Middle frontal gyrus (tissue), 1 donor: ENCODE measurements at regions not wholly inside any gene's neighbourhood (a gene's known extent, or its start where the extent isn't known, plus 50 kb on each side); places are given as distances from the start of the nearest gene placed in this dataset.

Experiments used
- DNase-seq: peaks from one replicate; pipeline ENCODE4 v3.0.0-alpha.2; 2015; ENCODE audit warnings: low spot score; ENCODE audit errors: extremely low spot score

GRCh38 chr17:12431188-12431587, 234.5 kb upstream of the MYOCD start:
- DNase-seq: no peak

DNA sequence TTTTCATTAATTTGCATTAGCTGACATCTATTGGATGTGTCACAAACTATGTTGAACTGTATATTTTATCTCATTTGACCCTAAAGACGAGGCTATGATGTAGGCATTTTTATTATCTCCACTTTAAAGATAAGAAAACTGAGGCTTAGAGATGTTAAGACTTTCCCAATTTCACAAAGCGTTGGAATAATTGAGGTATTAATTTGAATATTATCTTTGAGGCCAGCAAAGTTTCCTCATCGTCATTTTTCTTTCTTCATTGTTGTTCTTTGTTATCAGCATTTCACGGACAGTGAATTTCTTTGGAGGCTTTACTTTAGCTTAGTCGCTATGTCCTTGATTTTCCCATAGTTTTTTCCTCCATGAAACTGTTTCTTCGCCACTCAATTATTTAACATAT, 227.5 kb upstream of the MYOCD start:
- no peak for DNase-seq

DNA sequence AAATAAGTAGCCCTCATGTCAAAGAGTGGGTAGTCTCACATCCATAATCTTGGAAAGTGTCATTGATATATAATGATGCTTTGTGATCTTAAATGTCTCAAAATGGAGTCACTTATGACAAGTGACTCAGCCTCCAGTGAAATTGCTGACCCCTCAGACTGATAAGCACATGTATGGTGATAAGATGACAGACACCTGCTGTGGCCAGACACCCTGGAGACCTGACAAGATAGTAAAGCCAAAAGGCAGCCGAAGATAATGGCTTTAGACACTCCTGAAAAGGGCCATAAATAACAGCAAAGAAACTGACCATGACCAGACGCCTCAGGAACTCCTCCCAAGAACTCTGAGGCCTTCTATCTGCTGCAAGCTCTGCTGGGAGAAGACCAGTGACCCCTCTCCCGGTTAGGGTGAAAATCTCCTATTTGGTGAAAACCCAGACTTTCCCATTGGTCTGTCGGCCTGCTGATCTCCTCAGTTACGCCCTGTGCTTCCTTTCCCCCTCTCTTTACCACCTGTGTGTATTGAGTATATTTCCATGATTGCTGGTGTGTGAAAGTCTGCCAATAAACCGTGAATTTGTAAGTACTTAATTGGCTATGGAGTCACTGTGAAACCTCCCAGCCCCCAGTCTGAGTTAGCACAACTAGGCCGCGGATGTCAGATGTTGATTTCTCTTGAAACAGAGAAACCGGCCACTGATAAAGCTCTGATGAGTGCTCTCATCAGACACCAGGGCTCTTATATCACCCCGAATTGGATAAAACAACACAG, 226.7 kb upstream of the MYOCD start:
- DNase-seq: no peak

DNA sequence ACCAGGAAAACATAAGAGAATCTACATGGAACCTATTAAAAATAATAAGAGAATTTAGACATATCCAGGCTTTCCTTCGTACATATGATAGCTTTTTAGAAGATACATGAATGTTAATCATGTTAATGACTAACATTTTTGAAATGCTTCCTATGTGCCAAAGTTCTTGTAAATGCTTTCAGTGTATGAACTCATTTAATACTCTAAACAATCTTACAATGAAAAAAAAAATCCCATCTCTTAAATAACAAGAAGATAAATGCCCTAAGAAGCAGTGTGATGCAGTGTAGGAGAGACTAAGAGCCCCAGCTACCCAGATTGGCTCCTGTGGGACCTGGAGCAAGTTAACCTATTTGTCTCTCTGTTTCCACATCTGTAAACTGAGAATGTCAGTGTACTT, 220.4 kb upstream of the MYOCD start:
- DNase-seq: no peak

- no peak for DNase-seq
Observed at GRCh38 chr17:12457493-12457892, 208.2 kb upstream of the MYOCD start.

GRCh38 chr17:12459736-12460135, 206.0 kb upstream of the MYOCD start:
- no peak for DNase-seq

DNA sequence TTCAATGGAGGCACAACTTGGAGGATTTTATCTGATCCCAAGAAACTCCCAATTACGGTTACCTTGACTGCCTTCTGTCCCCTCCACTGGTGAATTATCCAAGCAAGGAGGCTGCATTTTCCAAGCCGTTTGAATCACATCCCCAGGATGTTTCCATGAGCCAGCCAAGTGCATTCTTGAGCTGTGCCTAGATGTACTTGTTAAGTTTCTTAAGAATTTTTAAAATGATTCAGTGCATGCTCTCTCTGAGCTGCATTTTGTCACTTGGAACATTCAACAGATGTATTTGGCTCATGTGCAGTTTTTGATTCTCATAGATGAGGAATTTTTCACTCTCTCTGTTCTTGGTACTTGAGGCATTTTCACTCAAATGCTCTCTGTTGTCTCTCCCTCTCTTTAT, 202.6 kb upstream of the MYOCD start:
- no peak for DNase-seq

DNA sequence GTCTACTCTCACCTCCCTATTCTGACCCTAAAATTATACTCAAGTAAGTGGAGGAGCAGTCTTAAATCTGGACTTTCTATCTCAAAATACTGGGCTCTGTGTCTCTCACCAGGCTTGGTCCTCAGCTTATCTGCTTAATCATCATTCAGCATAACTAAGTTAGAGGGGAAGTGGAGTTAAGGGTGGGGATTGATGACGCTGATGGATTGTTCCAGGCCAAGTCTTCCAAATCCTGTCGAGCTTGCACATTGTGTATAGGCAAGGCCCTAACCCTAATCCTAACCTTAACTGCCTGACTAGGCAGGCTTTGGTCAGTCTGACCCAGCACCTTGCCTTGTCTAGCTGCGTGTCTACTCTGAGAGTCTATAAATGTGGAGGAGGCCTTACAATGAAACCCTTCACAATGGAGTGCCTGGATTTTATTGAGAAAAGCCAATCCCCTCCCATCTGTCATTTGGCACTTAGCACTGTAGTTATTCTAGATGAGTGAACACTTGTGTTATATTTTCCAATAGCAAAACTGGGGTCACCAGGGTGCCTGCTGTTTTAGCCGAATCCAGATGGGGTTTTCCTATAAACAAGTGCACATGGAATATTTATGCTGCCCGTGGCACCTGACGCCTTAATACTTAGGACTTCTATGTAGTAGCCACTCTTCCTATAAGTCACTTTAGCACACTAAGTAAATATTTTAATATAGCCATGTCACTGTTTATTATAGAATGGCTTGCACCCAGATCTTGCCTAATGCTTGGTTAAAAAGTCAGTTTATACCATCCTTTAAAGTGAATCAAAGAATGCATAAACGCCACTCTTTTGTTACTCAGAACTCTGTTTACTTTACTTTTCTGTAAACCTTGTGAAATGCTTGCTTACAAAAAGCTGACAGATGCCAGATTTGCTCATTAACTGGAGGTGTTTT, 193.2 kb upstream of the MYOCD start:
- DNase-seq: no peak

DNA sequence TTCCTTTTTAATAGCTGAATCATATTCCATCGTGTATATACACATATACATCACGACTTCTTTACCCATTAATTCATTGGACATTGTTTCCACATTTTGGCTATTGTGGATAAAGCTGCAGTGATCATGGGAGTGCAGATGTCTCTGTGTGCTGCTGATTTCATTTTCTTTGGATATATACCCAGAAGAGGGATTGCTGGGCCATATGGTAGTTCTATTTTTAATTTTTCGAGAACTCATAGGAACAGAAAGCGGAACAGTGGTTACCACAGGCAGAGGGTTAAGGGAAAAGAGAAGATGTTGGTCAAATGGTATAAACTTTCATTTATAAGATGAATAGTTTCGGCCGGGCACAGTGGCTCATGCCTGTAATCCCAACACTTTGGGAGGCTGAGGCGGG, 187.4 kb upstream of the MYOCD start:
- no peak for DNase-seq

DNA sequence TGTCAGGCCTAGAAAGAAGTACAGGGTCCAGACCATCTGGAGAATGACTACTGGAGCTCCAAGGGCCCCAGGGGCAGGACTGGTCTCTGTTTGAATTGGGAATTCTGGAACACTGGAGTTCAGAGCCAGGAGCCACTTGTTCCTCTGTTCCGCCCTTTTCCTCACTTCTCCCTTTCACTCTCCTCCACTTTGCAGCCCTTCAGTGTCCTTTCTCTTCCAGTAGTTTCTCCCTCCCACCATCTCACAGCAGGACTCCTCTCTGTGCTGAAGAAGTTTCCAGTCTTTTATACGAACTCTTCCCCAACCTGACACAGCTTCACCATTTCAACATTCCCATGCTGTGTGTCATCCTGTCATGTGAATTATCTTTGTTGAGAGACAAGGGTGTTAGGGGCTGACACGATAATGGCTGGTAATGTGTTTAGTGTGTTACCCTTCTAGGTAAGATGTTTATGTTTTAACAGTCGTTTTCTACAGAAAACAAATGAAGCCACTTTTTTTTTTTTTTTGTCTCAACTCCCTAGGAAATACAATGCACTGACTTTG, 180.3 kb upstream of the MYOCD start:
- no peak for DNase-seq

DNA sequence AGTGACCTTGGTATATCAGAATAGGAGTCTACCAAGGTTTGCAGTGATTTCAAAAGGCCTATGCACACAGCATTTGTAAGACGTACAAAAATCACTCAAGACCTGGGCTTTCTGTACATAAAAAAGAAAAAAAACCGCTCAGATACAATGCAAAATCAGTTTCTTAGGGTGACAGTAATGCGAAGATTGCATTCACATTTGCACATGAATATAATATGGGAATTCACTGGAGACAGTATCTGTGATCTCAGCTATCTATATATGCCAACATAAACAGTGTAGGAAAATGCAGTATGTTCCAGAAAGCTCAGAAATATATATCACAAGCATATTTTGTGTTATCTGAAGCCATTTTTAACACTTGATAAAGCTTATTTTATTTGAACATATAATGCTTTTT, 176.4 kb upstream of the MYOCD start:
- no peak for DNase-seq

- DNase-seq: no peak
Observed at GRCh38 chr17:12492450-12492849, 173.2 kb upstream of the MYOCD start.

GRCh38 chr17:12505866-12506265, 159.8 kb upstream of the MYOCD start:
- DNase-seq: no peak

DNA sequence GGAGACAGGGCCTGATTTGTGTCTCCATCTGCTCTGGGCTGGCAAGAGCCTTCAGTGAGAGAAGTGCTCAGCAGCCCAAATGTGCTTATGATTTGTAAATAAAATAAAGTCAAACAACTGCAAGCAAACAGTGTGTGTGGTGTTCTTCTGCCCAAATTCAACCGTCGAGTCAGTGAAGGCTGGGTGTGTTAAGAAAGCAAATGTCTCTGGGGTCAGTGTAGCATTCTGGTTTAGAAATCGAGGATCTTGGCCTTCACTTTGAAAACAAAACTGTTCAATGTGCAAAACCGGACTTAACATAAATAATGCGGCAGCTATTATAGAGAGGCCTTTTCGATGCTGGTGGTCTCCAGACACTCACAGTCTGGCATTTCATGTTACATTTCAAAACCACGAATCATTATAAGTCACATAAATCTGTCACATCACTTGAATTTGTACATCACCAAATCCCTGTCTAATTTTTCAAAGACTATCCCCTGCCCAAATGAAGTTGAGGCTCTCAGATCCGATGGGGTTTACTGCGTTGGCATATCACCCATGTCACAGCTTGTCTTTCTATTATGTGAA, 158.6 kb upstream of the MYOCD start:
- no peak for DNase-seq

GRCh38 chr17:12509801-12510200, 155.9 kb upstream of the MYOCD start:
- no peak for DNase-seq

- DNase-seq: no peak
Observed at GRCh38 chr17:12510535-12510934, 155.2 kb upstream of the MYOCD start.

DNA sequence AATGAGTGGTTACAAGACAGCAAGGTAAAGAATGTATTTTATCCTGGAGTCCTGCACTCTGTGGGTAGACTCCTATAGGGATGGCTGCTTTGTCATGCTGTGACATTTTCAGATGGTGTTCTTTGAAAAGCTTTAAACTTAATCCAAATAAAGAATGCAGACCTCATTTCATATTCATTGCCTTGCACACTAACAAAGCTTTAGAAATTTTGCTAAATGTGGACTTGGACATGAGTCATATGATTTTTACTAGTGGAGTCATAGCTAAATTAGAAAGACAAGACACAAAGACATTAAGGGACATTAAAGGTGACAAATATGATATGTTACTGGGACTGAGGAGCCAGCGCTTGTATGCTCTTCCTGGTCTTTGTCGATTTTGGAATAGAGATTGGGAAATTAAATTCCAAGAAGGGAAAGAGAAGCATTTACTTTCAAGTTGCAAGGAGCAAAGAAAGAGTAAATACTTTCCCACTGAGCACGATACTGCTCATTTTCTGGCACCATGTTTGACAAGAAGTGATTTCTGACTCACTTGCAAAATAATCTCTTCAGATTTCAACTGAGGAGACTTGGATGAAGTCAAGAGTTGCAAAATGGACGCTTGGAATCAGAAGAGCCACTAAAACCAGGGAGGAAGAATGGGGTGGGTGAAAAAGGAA, 152.9 kb upstream of the MYOCD start:
- no peak for DNase-seq

DNA sequence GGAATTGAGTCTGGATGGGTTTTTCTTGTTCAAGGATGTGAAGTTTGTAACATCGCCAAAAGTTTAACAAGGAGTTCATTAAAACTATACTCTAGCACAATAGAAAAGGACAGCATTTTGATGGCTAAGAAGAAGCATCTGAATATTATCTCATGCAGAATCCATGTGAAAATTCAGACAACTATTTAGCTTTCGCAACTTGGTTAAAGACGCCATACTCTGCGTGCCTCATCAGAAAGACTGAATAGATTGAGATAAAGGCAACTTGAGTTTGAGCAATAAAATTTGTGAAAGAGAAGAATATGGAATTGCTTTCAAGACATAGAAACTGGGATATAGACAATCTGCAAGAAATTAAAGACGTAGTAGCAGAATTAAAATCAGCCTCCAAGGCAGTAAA, 151.1 kb upstream of the MYOCD start:
- DNase-seq: no peak

DNA sequence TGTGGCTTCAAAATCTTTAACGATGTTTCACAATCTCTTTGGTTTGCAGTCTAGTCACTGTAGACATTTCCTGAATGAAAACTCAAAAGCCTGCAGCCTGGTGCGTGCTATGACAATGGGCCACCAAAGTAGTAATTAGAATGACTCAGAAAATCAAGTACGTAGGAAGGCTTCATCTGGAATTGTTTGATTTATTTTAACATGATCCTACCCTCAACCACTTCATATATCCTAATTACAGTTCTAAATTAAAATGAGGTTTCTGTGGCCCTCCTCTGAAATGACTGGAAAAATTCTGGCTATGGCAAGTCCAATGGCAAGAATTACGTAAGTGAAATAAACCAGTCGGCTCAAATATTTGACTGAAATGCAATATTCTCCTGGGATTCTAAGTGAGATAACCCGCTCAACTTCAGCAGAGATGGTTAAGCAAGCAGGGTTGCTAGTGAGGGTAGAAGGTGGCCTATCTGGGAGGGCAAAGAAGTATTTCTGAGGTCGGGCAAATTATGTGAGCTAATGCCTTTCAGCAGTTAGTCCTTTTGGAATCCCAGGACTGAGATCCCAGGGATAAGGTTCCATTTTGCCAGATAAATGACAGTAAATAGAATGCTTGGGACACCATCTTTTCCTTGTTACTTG, 145.6 kb upstream of the MYOCD start:
- DNase-seq: no peak

DNA sequence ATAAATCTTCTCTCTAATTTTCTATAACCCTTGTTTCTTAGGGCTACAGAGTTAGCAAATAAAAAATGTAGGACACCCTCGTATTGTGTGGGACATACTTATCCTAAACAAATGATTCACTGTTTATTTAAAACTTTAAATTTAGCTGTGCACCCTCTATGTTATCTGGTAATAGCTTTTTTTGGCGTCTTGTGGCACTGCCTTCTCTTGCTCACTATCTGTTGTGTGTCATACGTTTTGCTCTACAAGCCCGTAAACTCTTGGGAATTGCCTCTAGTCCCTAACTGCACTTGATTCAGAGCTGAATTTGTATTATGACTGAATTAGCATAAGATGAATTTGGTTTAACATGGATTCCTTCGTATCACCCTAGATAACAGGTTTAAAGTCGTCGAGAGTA, 144.3 kb upstream of the MYOCD start:
- DNase-seq: no peak

- DNase-seq: no peak
Observed at GRCh38 chr17:12522336-12522735, 143.4 kb upstream of the MYOCD start.
